ENCODE measurements at regions not wholly inside any gene's neighbourhood (a gene's known extent, or its start where the extent isn't known, plus 50 kb on each side); places are given as distances from the start of the nearest gene placed in this dataset.
A peak's percentile ranks its signal among the peaks of the same experiment; 100 is the strongest.

DNA sequence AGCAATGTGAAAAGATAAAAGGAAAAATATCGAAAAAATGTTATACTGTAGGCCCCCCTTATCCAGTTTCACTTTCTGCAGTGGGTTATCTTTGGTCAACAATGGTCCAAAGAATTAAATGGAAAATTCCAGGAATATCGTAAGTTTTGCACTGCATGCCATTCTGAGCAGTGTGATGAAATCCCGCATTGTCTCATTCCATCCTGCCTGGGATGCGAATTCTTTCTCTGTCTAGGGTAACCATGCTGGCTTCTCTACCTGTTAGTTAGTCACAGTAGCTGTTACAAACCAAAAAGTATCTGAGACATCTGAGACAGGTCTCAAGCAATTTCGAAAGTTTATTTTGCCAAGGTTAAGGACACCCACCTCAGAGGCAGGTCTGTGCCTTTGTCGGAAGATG lies 170.3 kb downstream of the COX18 start (continued):
- TF ChIP-seq IRF2 (CRISPR knock-in tag; IDR thresholded peaks at IDR 0.05; ENCODE audit: borderline replicate concordance, low read depth), result no peak
- no peak for TF ChIP-seq MYBL2 (CRISPR knock-in tag; IDR thresholded peaks at IDR 0.05)
- TF ChIP-seq GABPB1 (CRISPR knock-in tag; IDR thresholded peaks at IDR 0.05), result no peak
- no peak for TF ChIP-seq FOXK1 (CRISPR knock-in tag; IDR thresholded peaks at IDR 0.05)
- no peak for TF ChIP-seq CREM (CRISPR knock-in tag; IDR thresholded peaks at IDR 0.05)
- no peak for TF ChIP-seq SMAD4 (CRISPR knock-in tag; IDR thresholded peaks at IDR 0.05)
- no peak for TF ChIP-seq CTCF (IDR thresholded peaks at IDR 0.05)

DNA sequence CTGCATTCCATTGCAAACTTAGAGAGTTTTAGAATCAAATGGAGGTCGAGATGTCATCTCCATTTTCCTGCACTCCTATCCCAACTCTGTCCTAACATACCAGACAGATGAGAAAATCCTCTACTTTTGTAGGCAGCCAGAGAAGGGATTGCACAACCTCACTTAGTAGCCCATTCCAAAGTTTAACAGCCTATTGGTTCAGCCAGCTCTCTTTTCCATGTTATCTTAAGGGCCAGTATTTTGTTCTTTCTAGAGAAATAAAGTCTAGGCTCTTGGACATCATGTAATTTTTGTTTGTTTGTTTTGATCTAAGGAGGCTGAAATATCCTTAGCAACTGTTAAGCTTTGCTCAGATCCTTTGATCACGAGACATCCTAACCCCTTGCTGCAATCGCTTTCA lies 173.0 kb downstream of the COX18 start:
- Mint-ChIP-seq H3K4me1 (peaks cover 52% of the 10 kb centered on the region), H3K9me3 (peaks cover 4% of the 10 kb centered on the region; the same call in 1 of the 2 replicates), H3K27me3 (ENCODE audit: low read depth) (no peaks in the 10 kb centered on the region), H3K4me3 (no peak overlapping the region), H3K36me3 (peaks cover 6% of the 10 kb centered on the region), H3K27ac (no peak overlapping the region)
- ChIA-PET POLR2A (no interaction called here), CTCF (no interaction called here)
- TF ChIP-seq ATF3 (CRISPR knock-in tag; conservative IDR thresholded peaks at IDR 0.05) (no peak), ERG (CRISPR knock-in tag; IDR thresholded peaks at IDR 0.05) (no peak)
- TF ChIP-seq, protein P1, sequence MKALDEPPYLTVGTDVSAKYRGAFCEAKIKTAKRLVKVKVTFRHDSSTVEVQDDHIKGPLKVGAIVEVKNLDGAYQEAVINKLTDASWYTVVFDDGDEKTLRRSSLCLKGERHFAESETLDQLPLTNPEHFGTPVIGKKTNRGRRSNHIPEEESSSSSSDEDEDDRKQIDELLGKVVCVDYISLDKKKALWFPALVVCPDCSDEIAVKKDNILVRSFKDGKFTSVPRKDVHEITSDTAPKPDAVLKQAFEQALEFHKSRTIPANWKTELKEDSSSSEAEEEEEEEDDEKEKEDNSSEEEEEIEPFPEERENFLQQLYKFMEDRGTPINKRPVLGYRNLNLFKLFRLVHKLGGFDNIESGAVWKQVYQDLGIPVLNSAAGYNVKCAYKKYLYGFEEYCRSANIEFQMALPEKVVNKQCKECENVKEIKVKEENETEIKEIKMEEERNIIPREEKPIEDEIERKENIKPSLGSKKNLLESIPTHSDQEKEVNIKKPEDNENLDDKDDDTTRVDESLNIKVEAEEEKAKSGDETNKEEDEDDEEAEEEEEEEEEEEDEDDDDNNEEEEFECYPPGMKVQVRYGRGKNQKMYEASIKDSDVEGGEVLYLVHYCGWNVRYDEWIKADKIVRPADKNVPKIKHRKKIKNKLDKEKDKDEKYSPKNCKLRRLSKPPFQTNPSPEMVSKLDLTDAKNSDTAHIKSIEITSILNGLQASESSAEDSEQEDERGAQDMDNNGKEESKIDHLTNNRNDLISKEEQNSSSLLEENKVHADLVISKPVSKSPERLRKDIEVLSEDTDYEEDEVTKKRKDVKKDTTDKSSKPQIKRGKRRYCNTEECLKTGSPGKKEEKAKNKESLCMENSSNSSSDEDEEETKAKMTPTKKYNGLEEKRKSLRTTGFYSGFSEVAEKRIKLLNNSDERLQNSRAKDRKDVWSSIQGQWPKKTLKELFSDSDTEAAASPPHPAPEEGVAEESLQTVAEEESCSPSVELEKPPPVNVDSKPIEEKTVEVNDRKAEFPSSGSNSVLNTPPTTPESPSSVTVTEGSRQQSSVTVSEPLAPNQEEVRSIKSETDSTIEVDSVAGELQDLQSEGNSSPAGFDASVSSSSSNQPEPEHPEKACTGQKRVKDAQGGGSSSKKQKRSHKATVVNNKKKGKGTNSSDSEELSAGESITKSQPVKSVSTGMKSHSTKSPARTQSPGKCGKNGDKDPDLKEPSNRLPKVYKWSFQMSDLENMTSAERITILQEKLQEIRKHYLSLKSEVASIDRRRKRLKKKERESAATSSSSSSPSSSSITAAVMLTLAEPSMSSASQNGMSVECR (CRISPR knock-in tag; IDR thresholded peaks at IDR 0.05; ENCODE audit: borderline replicate concordance), result no peak
- no peak for ATAC-seq
- no peak for DNase-seq (ENCODE audit: low spot score)

DNA sequence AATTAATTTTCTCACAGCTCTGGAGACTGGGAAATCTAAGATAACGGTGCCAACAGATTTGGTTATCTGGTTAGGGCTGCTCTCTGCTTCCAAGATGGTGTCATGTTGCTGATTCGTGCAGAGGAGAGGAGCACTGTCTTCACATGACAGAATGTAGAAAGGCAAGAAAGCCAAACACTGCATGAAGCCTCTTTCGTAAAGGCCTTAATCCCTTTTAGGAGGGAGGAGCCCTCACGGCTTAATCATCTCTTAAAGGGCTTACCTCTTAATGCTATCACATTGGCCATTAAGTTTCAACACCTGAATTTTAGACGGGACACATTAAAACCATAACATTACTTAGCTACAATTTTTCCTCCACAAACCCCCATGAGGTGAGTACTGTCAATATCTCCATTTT lies 174.1 kb downstream of the COX18 start:
- ATAC-seq (peak; percentile 64), DNase-seq (ENCODE audit: low spot score) (no peak)
- H3K9me3 Mint-ChIP-seq, result peaks cover 4% of the 10 kb centered on the region; the same call in 1 of the 2 replicates
- no peaks in the 10 kb centered on the region for H3K27me3 Mint-ChIP-seq (ENCODE audit: low read depth)
- H3K4me3 Mint-ChIP-seq, result no peak overlapping the region
- H3K36me3 Mint-ChIP-seq, result peaks cover 6% of the 10 kb centered on the region
- peaks cover 47% of the 10 kb centered on the region for H3K4me1 Mint-ChIP-seq
- TF ChIP-seq, protein P2, sequence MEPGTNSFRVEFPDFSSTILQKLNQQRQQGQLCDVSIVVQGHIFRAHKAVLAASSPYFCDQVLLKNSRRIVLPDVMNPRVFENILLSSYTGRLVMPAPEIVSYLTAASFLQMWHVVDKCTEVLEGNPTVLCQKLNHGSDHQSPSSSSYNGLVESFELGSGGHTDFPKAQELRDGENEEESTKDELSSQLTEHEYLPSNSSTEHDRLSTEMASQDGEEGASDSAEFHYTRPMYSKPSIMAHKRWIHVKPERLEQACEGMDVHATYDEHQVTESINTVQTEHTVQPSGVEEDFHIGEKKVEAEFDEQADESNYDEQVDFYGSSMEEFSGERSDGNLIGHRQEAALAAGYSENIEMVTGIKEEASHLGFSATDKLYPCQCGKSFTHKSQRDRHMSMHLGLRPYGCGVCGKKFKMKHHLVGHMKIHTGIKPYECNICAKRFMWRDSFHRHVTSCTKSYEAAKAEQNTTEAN (CRISPR knock-in tag; IDR thresholded peaks at IDR 0.05), result no peak
- TF ChIP-seq CDX4 (CRISPR knock-in tag; IDR thresholded peaks at IDR 0.05; ENCODE audit: borderline replicate concordance), result no peak
- no peak for TF ChIP-seq HMGA2 (CRISPR knock-in tag; IDR thresholded peaks at IDR 0.05)
- TF ChIP-seq, protein P3, sequence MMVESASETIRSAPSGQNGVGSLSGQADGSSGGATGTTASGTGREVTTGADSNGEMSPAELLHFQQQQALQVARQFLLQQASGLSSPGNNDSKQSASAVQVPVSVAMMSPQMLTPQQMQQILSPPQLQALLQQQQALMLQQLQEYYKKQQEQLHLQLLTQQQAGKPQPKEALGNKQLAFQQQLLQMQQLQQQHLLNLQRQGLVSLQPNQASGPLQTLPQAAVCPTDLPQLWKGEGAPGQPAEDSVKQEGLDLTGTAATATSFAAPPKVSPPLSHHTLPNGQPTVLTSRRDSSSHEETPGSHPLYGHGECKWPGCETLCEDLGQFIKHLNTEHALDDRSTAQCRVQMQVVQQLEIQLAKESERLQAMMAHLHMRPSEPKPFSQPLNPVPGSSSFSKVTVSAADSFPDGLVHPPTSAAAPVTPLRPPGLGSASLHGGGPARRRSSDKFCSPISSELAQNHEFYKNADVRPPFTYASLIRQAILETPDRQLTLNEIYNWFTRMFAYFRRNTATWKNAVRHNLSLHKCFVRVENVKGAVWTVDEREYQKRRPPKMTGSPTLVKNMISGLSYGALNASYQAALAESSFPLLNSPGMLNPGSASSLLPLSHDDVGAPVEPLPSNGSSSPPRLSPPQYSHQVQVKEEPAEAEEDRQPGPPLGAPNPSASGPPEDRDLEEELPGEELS (CRISPR knock-in tag; IDR thresholded peaks at IDR 0.05), result no peak
- TF ChIP-seq RORB (CRISPR knock-in tag; IDR thresholded peaks at IDR 0.05), result no peak
- TF ChIP-seq ZNF263 (CRISPR knock-in tag; IDR thresholded peaks at IDR 0.05; ENCODE audit: low read depth), result no peak
- TF ChIP-seq ZNF671 (CRISPR knock-in tag; IDR thresholded peaks at IDR 0.05), result no peak
- TF ChIP-seq NR2C2 (CRISPR knock-in tag; IDR thresholded peaks at IDR 0.05), result no peak
- TF ChIP-seq, protein P4, sequence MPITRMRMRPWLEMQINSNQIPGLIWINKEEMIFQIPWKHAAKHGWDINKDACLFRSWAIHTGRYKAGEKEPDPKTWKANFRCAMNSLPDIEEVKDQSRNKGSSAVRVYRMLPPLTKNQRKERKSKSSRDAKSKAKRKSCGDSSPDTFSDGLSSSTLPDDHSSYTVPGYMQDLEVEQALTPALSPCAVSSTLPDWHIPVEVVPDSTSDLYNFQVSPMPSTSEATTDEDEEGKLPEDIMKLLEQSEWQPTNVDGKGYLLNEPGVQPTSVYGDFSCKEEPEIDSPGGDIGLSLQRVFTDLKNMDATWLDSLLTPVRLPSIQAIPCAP (CRISPR knock-in tag; IDR thresholded peaks at IDR 0.05), result no peak
- no peak for TF ChIP-seq ETV6 (CRISPR knock-in tag; IDR thresholded peaks at IDR 0.05)
- no peak overlapping the region for H3K27ac Mint-ChIP-seq
- ChIA-PET POLR2A (no interaction called here), CTCF (no interaction called here)

Measured in WTC11 (cell line).